Testis (tissue), 2 donors: ENCODE measurements at regions not wholly inside any gene's neighbourhood (a gene's known extent, or its start where the extent isn't known, plus 50 kb on each side); places are given as distances from the start of the nearest gene placed in this dataset.

Experiments used
- DNase-seq: peaks from one replicate; pipeline ENCODE4 v3.0.0-alpha.2; 2019
- H3K27ac ChIP-seq, 2 donors: fragments of 200-600 bp; sonication (generic); one replicate each; pipeline ENCODE4 v1.5.1; 2019
- H3K27me3 ChIP-seq: fragments of 200-600 bp; sonication (generic); one replicate; pipeline ENCODE4 v1.5.1; 2019
- H3K36me3 ChIP-seq: fragments of 200-600 bp; sonication (generic); one replicate; pipeline ENCODE4 v1.5.1; 2017; ENCODE audit warnings: low read depth; ENCODE audit errors: missing control alignments
- H3K4me1 ChIP-seq: fragments of 200-600 bp; sonication (generic); one replicate; pipeline ENCODE4 v1.5.1; 2019
- H3K4me3 ChIP-seq, 2 donors: fragments of 200-600 bp; sonication (generic); one replicate each; pipeline ENCODE4 v1.5.1; 2017 to 2019
- H3K9me3 ChIP-seq: fragments of 200-600 bp; sonication (generic); one replicate; pipeline ENCODE4 v1.5.1; 2017
- CTCF ChIP-seq, 3 experiments: fragments of 450-650 bp in 2 of 3; fragments of 200-600 bp in 1 of 3; sonication (generic) in 1 of 3; IDR thresholded peaks; one replicate each; pipeline ENCODE4 v1.5.1; 2016 to 2019; ENCODE audit warnings: antibody characterized with exemption in 3 of 3, mild to moderate bottlenecking in 2 of 3, moderate library complexity in 1 of 3
- POLR2A ChIP-seq: fragments of 450-650 bp; IDR thresholded peaks from one replicate; pipeline ENCODE4 v1.6.1; 2017; ENCODE audit warnings: antibody characterized with exemption, mild to moderate bottlenecking, moderate library complexity
- WGBS, 2 donors: methylation state at CpG; one replicate each; pipeline ENCODE4 v1.1.5; 2018; 5-methylcytosine and 5-hydroxymethylcytosine counted together
- intact Hi-C: fragments of 100-400 bp; cut with DNase I; formaldehyde crosslinking; loops from one replicate; pipeline ENCODE4 v1.15.1; 2023; ENCODE audit warnings: low total_unique reads

GRCh38 chr2:242029422-242030225 is 160.1 kb downstream of the RTP5 start:
- H3K27ac ChIP-seq: no peak overlapping the region
- TF ChIP-seq CTCF (IDR thresholded peaks at IDR 0.05): no peak
- no peak for TF ChIP-seq POLR2A
- H3K9me3 ChIP-seq: no peaks in the 10 kb centered on the region
- H3K4me1 ChIP-seq: no peaks in the 10 kb centered on the region
- no peak for DNase-seq
- H3K27me3 ChIP-seq: no peaks in the 10 kb centered on the region
- intact Hi-C loops: no loop called here
- WGBS, 2 donors: 92 to 93% methylated on average over 21 of the region's 21 CpGs
- no peaks in the 10 kb centered on the region for H3K36me3 ChIP-seq
- no peak overlapping the region for H3K4me3 ChIP-seq

DNA sequence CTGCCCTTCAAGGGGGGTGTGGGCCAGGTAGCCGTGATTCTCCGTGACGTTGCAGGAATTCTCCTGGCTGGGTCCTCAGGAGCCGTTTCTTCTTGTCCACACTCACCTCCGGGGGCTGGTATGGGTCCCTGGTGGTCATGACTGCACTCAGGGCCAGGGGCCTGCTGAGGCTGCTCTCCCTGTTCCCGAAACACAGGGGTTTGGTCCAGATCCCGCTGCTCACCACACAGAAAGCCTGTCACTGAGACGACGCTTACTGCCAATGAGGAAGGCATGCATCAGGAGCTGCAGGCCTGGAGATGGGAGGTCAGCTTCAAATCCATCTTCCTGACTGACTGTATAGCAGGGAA is 160.7 kb downstream of the RTP5 start:
- H3K9me3 ChIP-seq: no peaks in the 10 kb centered on the region
- no peaks in the 10 kb centered on the region for H3K36me3 ChIP-seq
- H3K4me1 ChIP-seq: no peaks in the 10 kb centered on the region
- H3K27me3 ChIP-seq: no peaks in the 10 kb centered on the region
- DNase-seq: peak; percentile 6
- TF ChIP-seq POLR2A (no peak), CTCF (IDR thresholded peaks at IDR 0.05) (no peak)
- WGBS, 2 donors: 80 to 94% methylated on average over 9 of the region's 9 CpGs
- intact Hi-C loops: no loop called here
- H3K4me3 ChIP-seq: no peak overlapping the region
- H3K27ac ChIP-seq: no peak overlapping the region

DNA sequence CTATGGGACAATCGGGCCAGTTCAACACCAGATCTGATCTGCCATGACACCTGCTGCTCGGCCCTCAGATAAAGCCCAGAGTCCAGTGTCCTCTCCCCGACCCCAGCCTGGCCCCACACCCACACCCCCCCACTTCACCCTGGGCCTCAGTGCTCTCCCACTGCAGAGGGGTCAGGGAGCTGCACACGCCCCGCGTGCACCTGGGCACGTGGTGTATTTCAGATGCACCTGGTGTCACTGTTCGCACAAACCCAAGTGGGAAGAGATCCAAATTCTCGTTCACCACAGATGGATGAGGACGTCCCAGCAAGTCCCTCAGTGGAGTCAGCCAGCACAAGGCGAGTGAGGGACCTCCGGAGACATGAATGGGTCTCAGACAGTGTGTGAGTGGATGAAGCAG is 161.3 kb downstream of the RTP5 start:
- TF ChIP-seq CTCF (IDR thresholded peaks at IDR 0.05) (no peak), POLR2A (no peak)
- no peak for DNase-seq
- intact Hi-C loops: no loop called here
- H3K4me1 ChIP-seq: peaks cover 3% of the 10 kb centered on the region
- H3K9me3 ChIP-seq: no peaks in the 10 kb centered on the region
- H3K4me3 ChIP-seq: no peak overlapping the region
- H3K27me3 ChIP-seq: no peaks in the 10 kb centered on the region
- H3K27ac ChIP-seq: no peak overlapping the region
- no peaks in the 10 kb centered on the region for H3K36me3 ChIP-seq
- WGBS, 2 donors: 82 to 90% methylated on average over 12 of the region's 12 CpGs

GRCh38 chr2:242031481-242032019 is 162.0 kb downstream of the RTP5 start:
- H3K4me1 ChIP-seq: peaks cover 7% of the 10 kb centered on the region
- H3K4me3 ChIP-seq: no peak overlapping the region
- TF ChIP-seq CTCF (IDR thresholded peaks at IDR 0.05): no peak
- TF ChIP-seq POLR2A: no peak
- WGBS, 2 donors: 76 to 90% methylated on average over 20 of the region's 20 CpGs
- DNase-seq: no peak
- no peaks in the 10 kb centered on the region for H3K9me3 ChIP-seq
- no peaks in the 10 kb centered on the region for H3K27me3 ChIP-seq
- no peaks in the 10 kb centered on the region for H3K36me3 ChIP-seq
- intact Hi-C loops: no loop called here
- no peak overlapping the region for H3K27ac ChIP-seq
